GM12872 (cell line): ENCODE measurements at regions not wholly inside any gene's neighbourhood (a gene's known extent, or its start where the extent isn't known, plus 50 kb on each side); places are given as distances from the start of the nearest gene placed in this dataset.

Experiments
- TF ChIP-seq, protein P1 (sequence below): IDR thresholded peaks from 3 replicates; pipeline ENCODE4 v1.5.1; 2011; ENCODE audit warnings: low read depth, mild to moderate bottlenecking, low read length, moderate library complexity; ENCODE audit not compliant: insufficient read depth

DNA sequence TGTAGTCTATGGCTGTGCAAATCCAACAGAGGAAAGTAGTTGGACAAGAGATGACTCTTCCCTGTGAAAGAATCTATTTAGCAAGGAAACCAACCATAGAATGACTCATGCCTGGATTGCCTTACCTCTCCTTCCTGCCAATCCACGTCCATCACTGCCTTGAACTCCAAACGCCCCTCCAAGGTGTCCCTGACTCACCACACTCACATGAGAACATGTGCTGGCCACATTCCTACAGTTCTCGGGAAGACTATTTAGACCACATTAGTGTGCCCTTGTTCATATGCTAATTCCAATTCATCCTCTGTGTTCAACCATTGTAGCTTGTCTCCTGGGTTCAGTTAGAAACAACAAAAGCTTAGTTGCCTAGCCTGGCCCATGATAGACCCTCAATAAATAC, 157.3 kb downstream of the SLC30A10 start:
- TF ChIP-seq, protein P1, sequence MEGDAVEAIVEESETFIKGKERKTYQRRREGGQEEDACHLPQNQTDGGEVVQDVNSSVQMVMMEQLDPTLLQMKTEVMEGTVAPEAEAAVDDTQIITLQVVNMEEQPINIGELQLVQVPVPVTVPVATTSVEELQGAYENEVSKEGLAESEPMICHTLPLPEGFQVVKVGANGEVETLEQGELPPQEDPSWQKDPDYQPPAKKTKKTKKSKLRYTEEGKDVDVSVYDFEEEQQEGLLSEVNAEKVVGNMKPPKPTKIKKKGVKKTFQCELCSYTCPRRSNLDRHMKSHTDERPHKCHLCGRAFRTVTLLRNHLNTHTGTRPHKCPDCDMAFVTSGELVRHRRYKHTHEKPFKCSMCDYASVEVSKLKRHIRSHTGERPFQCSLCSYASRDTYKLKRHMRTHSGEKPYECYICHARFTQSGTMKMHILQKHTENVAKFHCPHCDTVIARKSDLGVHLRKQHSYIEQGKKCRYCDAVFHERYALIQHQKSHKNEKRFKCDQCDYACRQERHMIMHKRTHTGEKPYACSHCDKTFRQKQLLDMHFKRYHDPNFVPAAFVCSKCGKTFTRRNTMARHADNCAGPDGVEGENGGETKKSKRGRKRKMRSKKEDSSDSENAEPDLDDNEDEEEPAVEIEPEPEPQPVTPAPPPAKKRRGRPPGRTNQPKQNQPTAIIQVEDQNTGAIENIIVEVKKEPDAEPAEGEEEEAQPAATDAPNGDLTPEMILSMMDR, result no peak

DNA sequence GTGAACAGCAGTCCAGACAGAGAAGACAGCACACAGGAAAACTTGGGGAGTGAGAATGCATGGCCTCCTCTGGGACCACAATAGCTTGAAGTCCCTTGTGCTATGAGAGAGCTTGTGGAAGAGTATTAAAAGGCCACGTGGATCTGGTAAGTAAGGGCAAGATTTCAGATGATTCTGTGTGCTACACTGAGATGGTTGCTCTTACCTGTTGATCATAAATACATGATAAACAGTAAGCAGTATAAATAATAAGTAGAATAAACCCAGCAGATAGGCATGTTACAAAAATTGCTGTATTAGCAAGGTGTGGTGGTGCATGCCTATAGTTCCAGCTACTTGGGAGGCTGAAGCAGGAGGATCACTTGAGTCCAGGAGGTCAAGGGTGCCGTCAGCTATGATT, 150.4 kb upstream of the ZC3H11B start:
- TF ChIP-seq, protein P1, result no peak

DNA sequence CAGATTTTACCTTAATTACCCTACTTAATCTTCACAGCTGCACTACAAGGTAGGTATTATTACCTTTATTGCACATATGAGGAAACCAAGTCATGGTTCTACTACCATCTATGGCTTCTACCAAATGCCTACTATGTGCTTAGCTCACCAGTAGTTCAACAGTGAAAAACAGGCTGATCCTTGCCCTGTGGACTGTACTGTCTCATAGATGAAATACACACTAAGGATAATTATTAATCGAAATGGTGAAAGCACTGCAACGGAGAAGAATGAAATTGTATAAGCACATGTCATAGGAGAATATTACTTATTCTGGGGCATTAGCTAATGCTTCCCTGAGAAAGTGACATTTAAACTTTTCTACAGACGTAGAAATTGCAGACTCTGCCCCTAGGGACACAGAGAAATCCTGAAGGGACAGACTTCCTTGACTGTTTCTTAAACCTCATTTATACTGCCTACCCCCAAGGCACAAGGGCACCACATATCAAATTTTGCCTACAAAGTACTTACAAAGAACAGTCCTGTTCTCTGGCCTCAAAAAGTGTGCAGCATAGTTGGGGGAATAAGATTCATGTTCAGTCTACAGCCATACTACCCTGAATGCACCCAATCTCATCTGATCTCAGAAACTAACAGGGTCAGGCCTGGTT, 148.4 kb upstream of the ZC3H11B start:
- TF ChIP-seq, protein P1, result no peak

- TF ChIP-seq, protein P1, result no peak
These were observed 146.2 kb upstream of the ZC3H11B start for GRCh38 chr1:219759095-219759494.

DNA sequence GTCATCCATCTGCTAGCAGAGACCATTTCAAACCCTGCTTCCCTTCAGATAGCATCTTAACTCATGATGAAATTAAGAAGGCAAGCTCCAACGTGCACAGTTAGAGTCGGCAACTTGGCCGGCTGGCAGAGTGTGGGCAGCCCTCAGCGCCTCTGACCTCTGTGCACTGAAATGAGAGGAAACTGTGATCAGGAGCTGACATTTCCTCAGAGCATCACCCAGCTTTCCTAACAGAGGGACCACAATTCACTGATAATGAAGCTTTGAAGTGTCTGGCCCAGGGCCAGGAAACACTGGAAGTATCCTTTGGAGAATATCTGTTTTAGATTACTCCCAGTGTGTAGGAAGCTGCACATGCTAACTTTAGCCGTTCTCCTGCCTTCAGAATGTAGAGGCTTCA, 145.0 kb upstream of the ZC3H11B start:
- TF ChIP-seq, protein P1, result no peak

DNA sequence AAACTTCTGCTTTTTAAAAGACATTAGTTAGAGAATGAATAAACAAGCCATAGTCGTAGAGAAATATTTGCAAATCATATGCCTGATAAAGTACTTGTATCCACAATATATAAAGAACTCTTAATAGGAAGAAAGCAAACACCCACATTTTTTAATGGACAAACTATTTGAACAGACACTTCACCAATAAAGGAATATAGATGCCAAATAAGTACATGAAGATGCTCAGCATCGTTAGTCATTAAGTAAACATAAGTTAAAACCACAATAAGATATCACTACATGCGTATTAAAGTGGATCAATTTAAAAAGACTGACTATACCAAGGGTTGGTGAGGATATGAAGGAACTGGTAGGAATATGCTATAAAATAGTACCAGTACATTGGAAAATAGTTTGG, 142.3 kb upstream of the ZC3H11B start:
- TF ChIP-seq, protein P1, result no peak

GRCh38 chr1:219754767-219755166, 141.9 kb upstream of the ZC3H11B start:
- TF ChIP-seq, protein P1, result no peak
